ENCODE measurements at regions not wholly inside any gene's neighbourhood (a gene's known extent, or its start where the extent isn't known, plus 50 kb on each side); places are given as distances from the start of the nearest gene placed in this dataset.
"Not testable (repeated sequence)": the region's sequence is repeated elsewhere in the genome, so short reads cannot be mapped to it uniquely, and the experiment has no call there.

DNA sequence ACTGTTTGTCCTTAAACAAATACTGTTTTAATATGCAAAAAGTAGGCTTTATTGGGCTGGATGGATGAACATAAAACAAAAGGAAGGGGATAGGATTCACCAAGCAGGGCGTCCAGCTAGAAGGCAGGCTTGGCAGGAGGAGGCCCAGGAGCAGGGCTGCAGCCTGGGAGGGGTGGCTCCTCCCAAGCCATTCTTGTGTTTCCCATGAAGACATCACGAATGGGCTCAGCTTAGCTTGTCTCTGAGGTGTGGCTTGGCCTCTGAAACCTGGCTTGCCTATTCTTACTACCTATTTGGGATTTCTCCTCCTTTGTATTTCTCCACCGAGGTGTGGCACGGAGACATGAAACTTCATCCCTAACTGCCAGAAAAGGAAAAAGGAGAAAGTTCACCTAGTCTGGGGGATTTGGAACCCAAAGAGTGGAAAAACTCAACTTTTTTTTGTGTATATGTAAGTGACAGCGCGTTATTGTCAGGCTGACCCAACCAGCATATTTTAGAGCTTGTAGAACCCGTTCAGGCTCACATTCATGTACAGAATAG lies 481.9 kb upstream of the SPRED2 start:
- Histone ChIP-seq H3K36me3 (no peaks in the 10 kb centered on the region), H3K27me3 (ENCODE audit: insufficient read depth, low read depth, severe bottlenecking) (peaks cover 89% of the 10 kb centered on the region), H3K9me3 (ENCODE audit: severe bottlenecking) (no peaks in the 10 kb centered on the region), H3K27ac (no peak overlapping the region), H3K4me3 (ENCODE audit: low read depth, low read length) (no peak overlapping the region)
- DNase-seq: no peak
- TF ChIP-seq, protein P1, sequence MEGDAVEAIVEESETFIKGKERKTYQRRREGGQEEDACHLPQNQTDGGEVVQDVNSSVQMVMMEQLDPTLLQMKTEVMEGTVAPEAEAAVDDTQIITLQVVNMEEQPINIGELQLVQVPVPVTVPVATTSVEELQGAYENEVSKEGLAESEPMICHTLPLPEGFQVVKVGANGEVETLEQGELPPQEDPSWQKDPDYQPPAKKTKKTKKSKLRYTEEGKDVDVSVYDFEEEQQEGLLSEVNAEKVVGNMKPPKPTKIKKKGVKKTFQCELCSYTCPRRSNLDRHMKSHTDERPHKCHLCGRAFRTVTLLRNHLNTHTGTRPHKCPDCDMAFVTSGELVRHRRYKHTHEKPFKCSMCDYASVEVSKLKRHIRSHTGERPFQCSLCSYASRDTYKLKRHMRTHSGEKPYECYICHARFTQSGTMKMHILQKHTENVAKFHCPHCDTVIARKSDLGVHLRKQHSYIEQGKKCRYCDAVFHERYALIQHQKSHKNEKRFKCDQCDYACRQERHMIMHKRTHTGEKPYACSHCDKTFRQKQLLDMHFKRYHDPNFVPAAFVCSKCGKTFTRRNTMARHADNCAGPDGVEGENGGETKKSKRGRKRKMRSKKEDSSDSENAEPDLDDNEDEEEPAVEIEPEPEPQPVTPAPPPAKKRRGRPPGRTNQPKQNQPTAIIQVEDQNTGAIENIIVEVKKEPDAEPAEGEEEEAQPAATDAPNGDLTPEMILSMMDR (IDR thresholded peaks at IDR 0.05; ENCODE audit: low read depth, low read length): no peak

DNA sequence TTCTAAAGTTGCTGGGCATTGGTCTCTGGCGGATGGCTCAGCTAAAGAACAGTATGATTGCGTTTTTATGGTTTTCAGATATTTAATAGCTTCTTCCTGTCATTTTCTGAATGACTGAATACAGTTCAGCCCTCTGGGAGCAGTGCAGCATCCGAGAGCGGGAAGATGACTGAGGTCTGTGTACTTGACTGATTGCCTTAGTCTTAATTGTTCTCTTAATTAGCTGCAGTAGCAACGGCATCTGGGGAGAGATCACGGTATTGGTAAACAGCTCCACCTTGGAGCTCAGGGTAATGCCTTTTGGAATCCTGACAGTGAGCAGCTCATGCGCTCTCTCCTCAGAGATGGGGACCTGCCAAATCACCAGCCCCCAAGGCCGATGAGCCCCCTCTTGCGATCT lies 481.4 kb upstream of the SPRED2 start:
- H3K9me3 ChIP-seq (ENCODE audit: severe bottlenecking): no peaks in the 10 kb centered on the region
- no peak overlapping the region for H3K27ac ChIP-seq
- no peak for DNase-seq
- peaks cover 90% of the 10 kb centered on the region for H3K27me3 ChIP-seq (ENCODE audit: insufficient read depth, low read depth, severe bottlenecking)
- TF ChIP-seq, protein P1 (IDR thresholded peaks at IDR 0.05; ENCODE audit: low read depth, low read length): no peak
- H3K36me3 ChIP-seq: no peaks in the 10 kb centered on the region
- H3K4me3 ChIP-seq (ENCODE audit: low read depth, low read length): no peak overlapping the region

DNA sequence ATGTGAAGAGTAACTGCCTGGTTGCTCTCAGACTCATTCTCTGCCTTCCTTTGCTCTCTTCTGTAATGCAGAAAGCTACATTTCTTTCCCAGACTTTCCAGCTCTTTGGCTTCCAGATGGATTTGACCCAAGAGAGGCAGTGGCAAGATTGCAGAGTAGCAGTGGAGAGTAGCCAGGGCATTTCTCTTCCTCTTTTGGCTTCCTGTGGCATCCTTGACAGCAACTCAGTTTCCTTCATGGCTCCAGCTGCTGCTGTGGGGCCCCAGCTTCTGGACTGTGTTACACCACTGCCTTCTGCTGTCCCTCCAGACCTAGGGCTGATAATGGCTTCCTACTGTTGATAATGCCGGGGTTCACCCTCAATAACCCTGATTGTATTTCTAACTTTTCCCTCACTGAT lies 469.4 kb upstream of the SPRED2 start:
- Histone ChIP-seq H3K27me3 (ENCODE audit: insufficient read depth, low read depth, severe bottlenecking) (peaks cover 75% of the 10 kb centered on the region), H3K4me3 (ENCODE audit: low read depth, low read length) (no peak overlapping the region), H3K27ac (no peak overlapping the region), H3K9me3 (ENCODE audit: severe bottlenecking) (no peaks in the 10 kb centered on the region), H3K36me3 (no peaks in the 10 kb centered on the region)
- no peak for DNase-seq
- TF ChIP-seq, protein P1 (IDR thresholded peaks at IDR 0.05; ENCODE audit: low read depth, low read length): no peak

DNA sequence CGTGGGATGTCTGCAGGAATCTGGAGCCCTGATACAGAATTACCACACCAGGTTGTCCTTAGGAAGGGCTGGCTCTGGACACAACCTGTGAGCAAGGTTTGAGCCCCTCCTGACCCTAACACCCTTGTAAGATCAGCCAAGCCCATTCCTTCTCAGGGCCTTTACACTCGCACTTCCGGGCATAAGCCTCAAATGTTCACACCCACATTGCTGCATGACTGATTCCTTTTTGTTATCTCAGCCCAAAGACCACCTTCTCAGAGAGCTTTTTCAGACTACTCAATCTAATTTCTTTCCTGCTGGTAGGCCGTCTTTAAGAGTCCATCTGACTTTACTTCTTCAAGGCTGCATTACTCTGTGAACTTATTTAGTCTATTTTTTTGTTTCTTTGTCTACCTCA lies 464.0 kb upstream of the SPRED2 start:
- Histone ChIP-seq H3K27ac (no peak overlapping the region), H3K4me3 (ENCODE audit: low read depth, low read length) (no peak overlapping the region)
- TF ChIP-seq, protein P1 (IDR thresholded peaks at IDR 0.05; ENCODE audit: low read depth, low read length): no peak

DNA sequence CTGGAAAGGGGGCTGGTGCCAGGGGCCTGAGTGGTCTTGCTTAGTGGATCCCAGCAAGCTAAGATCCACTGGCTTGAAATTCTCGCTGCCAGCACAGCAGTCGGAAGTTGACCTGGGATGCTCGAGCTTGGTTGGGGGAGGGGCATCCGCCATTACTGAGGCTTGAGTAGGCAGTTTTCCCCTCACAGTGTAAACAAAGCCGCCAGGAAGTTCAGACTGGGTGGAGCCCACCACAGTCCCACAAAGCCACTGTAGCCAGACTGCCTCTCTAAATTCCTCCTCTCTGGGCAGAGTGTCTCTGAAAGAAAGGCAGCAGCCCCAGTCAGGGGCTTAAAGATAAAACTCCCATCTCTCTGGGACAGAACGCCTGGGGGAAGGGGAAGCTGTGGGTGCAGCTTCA lies 457.7 kb upstream of the SPRED2 start:
- H3K27ac ChIP-seq; H3K9me3 ChIP-seq (ENCODE audit: severe bottlenecking); H3K36me3 ChIP-seq; H3K4me3 ChIP-seq (ENCODE audit: low read depth, low read length); DNase-seq: not testable (repeated sequence)
- H3K27me3 ChIP-seq (ENCODE audit: insufficient read depth, low read depth, severe bottlenecking): peaks cover 75% of the 10 kb centered on the region

More for the DNA sequence above, 464.0 kb upstream of the SPRED2 start:
- Histone ChIP-seq H3K9me3 (ENCODE audit: severe bottlenecking) (peaks cover 10% of the 10 kb centered on the region), H3K36me3 (no peaks in the 10 kb centered on the region), H3K27me3 (ENCODE audit: insufficient read depth, low read depth, severe bottlenecking) (peaks cover 70% of the 10 kb centered on the region)
- DNase-seq: no peak

DNA sequence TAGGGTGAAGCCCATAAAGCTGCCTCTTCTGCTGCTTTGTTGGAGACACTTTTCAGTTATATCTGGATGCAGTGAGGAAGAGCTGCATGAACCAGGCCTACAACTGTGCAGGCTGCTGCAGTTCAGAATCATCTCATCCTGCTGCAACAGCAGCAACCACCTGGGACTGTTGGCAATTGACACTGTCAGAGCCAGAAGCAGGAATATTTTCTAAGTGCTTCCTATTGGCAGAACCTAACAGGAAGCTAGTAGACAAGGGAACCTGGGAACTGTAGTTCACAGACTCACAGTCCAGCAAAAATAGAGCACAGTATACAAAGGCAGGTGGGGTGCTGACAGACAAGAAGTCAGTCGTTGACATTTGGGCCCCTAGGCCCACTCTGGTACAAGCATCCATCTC lies 452.9 kb upstream of the SPRED2 start:
- Histone ChIP-seq H3K4me3 (ENCODE audit: low read depth, low read length) (no peak overlapping the region), H3K9me3 (ENCODE audit: severe bottlenecking) (no peaks in the 10 kb centered on the region), H3K36me3 (no peaks in the 10 kb centered on the region), H3K27ac (no peak overlapping the region), H3K27me3 (ENCODE audit: insufficient read depth, low read depth, severe bottlenecking) (peaks cover 97% of the 10 kb centered on the region)
- no peak for DNase-seq
- TF ChIP-seq, protein P1 (IDR thresholded peaks at IDR 0.05; ENCODE audit: low read depth, low read length): no peak

All from WERI-Rb-1 (cell line).